MM.1S (cell line): ENCODE measurements at regions not wholly inside any gene's neighbourhood (a gene's known extent, or its start where the extent isn't known, plus 50 kb on each side); places are given as distances from the start of the nearest gene placed in this dataset.

Experiments
- DNase-seq: peaks from one replicate; pipeline ENCODE4 v3.0.0-alpha.2; 2015
- H2AFZ ChIP-seq: fragments of 300-600 bp; sonication (generic); 2 replicates; pipeline ENCODE4 v1.6.0; 2016; ENCODE audit warnings: antibody characterized with exemption, low read length
- H3F3A ChIP-seq: fragments of 300-600 bp; sonication (generic); 2 replicates; pipeline ENCODE4 v1.6.1; 2016; ENCODE audit warnings: mild to moderate bottlenecking, antibody characterized with exemption, low read length, moderate library complexity, mixed read lengths; ENCODE audit not compliant: insufficient read depth
- H3K27ac ChIP-seq: fragments of 300-600 bp; sonication (generic); 2 replicates; pipeline ENCODE4 v1.5.1; 2016; ENCODE audit warnings: mild to moderate bottlenecking, low read length
- H3K27me3 ChIP-seq: fragments of 300-600 bp; sonication (generic); replicated peaks from 2 replicates; pipeline ENCODE4 v1.6.0; 2016; ENCODE audit warnings: low read length; ENCODE audit not compliant: insufficient read depth
- H3K36me3 ChIP-seq: fragments of 300-600 bp; sonication (generic); replicated peaks from 2 replicates; pipeline ENCODE4 v1.6.1; 2016; ENCODE audit warnings: mild to moderate bottlenecking, low read length, mixed read lengths; ENCODE audit not compliant: insufficient read depth
- H3K4me1 ChIP-seq: fragments of 300-600 bp; sonication (generic); 2 replicates; pipeline ENCODE4 v1.6.1; 2016; ENCODE audit warnings: low read length, mixed read lengths
- H3K4me2 ChIP-seq: fragments of 300-600 bp; sonication (generic); 2 replicates; pipeline ENCODE4 v1.6.0; 2016; ENCODE audit warnings: low read depth, low read length
- H3K4me3 ChIP-seq: fragments of 300-600 bp; sonication (generic); 2 replicates; pipeline ENCODE4 v1.5.1; 2016; ENCODE audit warnings: low read length, mixed read lengths
- H3K79me2 ChIP-seq: fragments of 300-600 bp; sonication (generic); 2 replicates; pipeline ENCODE4 v1.6.1; 2016; ENCODE audit warnings: mixed run types, low read length, mixed read lengths
- H3K9ac ChIP-seq: fragments of 300-600 bp; sonication (generic); 2 replicates; pipeline ENCODE4 v1.6.1; 2016; ENCODE audit warnings: low read length, mixed read lengths
- H3K9me2 ChIP-seq: fragments of 300-600 bp; sonication (generic); replicated peaks from 2 replicates; pipeline ENCODE4 v1.6.1; 2016; ENCODE audit warnings: mild to moderate bottlenecking, low read length, mixed read lengths; ENCODE audit not compliant: insufficient read depth
- H3K9me3 ChIP-seq: fragments of 300-600 bp; sonication (generic); replicated peaks from 2 replicates; pipeline ENCODE4 v1.6.1; 2016; ENCODE audit warnings: mild to moderate bottlenecking, low read length, mixed read lengths; ENCODE audit not compliant: insufficient read depth
- H4K20me1 ChIP-seq: fragments of 300-600 bp; sonication (generic); 2 replicates; pipeline ENCODE4 v1.6.1; 2016; ENCODE audit warnings: mild to moderate bottlenecking, low read length, moderate library complexity, mixed read lengths; ENCODE audit not compliant: insufficient read depth
- CTCF ChIP-seq: fragments of 300-600 bp; sonication (generic); IDR thresholded peaks from 2 replicates; pipeline ENCODE4 v1.5.1; 2016; ENCODE audit warnings: antibody characterized with exemption, low read length, mixed read lengths
- EZH2 ChIP-seq: fragments of 300-600 bp; sonication (generic); optimal IDR thresholded peaks from 2 replicates; pipeline ENCODE3; 2017; ENCODE audit warnings: low read depth, mild to moderate bottlenecking, antibody characterized with exemption, low read length, mixed read lengths
- EZH2phosphoT487 ChIP-seq: fragments of 300-600 bp; sonication (generic); IDR thresholded peaks from 2 replicates; pipeline ENCODE4 v1.6.1; 2018; ENCODE audit warnings: antibody characterized with exemption, low read length

GRCh38 chr6:7045331-7045730 lies 62.4 kb upstream of the RREB1 start:
- TF ChIP-seq CTCF (no peak), EZH2 (no peak), EZH2phosphoT487 (no peak)
- H3K36me3 ChIP-seq = no peaks in the 10 kb centered on the region
- no peaks in the 10 kb centered on the region for H3K79me2 ChIP-seq
- H2AFZ ChIP-seq = no peak overlapping the region
- no peak overlapping the region for H3K4me3 ChIP-seq
- no peak overlapping the region for H3K4me2 ChIP-seq
- no peaks in the 10 kb centered on the region for H4K20me1 ChIP-seq
- no peak overlapping the region for H3K27ac ChIP-seq
- no peak overlapping the region for H3K9ac ChIP-seq
- H3K9me2 ChIP-seq = no peaks in the 10 kb centered on the region
- no peaks in the 10 kb centered on the region for H3K9me3 ChIP-seq
- no peaks in the 10 kb centered on the region for H3K27me3 ChIP-seq
- DNase-seq = no peak
- H3K4me1 ChIP-seq = no peaks in the 10 kb centered on the region
- H3F3A ChIP-seq = no peaks in the 10 kb centered on the region

GRCh38 chr6:7045746-7046145 lies 62.0 kb upstream of the RREB1 start:
- H2AFZ ChIP-seq = no peak overlapping the region
- no peaks in the 10 kb centered on the region for H3K9me2 ChIP-seq
- H3K4me1 ChIP-seq = no peaks in the 10 kb centered on the region
- no peak overlapping the region for H3K4me2 ChIP-seq
- no peak overlapping the region for H3K27ac ChIP-seq
- H4K20me1 ChIP-seq = no peaks in the 10 kb centered on the region
- H3K27me3 ChIP-seq = no peaks in the 10 kb centered on the region
- H3K79me2 ChIP-seq = no peaks in the 10 kb centered on the region
- no peak overlapping the region for H3K9ac ChIP-seq
- H3K4me3 ChIP-seq = no peak overlapping the region
- no peaks in the 10 kb centered on the region for H3K36me3 ChIP-seq
- no peaks in the 10 kb centered on the region for H3K9me3 ChIP-seq
- TF ChIP-seq EZH2 (no peak), EZH2phosphoT487 (no peak), CTCF (no peak)
- no peaks in the 10 kb centered on the region for H3F3A ChIP-seq
- DNase-seq = no peak

GRCh38 chr6:7047128-7047527 lies 60.6 kb upstream of the RREB1 start:
- Histone ChIP-seq H3K79me2 (no peaks in the 10 kb centered on the region), H3K9me2 (no peaks in the 10 kb centered on the region), H3K9ac (no peak overlapping the region), H3K36me3 (no peaks in the 10 kb centered on the region), H3K27me3 (no peaks in the 10 kb centered on the region; the same call in 1 of the 2 replicates), H3K4me2 (no peak overlapping the region), H3K4me1 (no peaks in the 10 kb centered on the region), H3K27ac (no peak overlapping the region), H3K4me3 (no peak overlapping the region), H3F3A (no peaks in the 10 kb centered on the region), H2AFZ (no peak overlapping the region), H3K9me3 (no peaks in the 10 kb centered on the region), H4K20me1 (no peaks in the 10 kb centered on the region)
- no peak for DNase-seq
- TF ChIP-seq CTCF (no peak), EZH2 (no peak), EZH2phosphoT487 (no peak)
